ENCODE measurements at regions not wholly inside any gene's neighbourhood (a gene's known extent, or its start where the extent isn't known, plus 50 kb on each side); places are given as distances from the start of the nearest gene placed in this dataset.
A peak's percentile ranks its signal among the peaks of the same experiment; 100 is the strongest.

GRCh38 chr9:3760031-3760430 is 234.2 kb upstream of the RFX3 start:
- Histone ChIP-seq H3K23ac (ENCODE audit: insufficient read length, low read depth, low read length) (no peak overlapping the region), H3K4me2 (ENCODE audit: insufficient read depth, insufficient read length, low read length) (no peak overlapping the region), H2AFZ (ENCODE audit: low read length) (no peak overlapping the region), H3K23me2 (ENCODE audit: insufficient read length, low read depth, low read length, poor library complexity, severe bottlenecking) (no peaks in the 10 kb centered on the region), H3K27ac (ENCODE audit: insufficient read length, low read depth, low read length) (no peak overlapping the region), H2BK15ac (ENCODE audit: low read depth, low read length) (no peak overlapping the region), H2AK5ac (ENCODE audit: insufficient read length, low read length) (no peak overlapping the region), H3K79me1 (ENCODE audit: insufficient read depth, low read depth, low read length, poor library complexity, severe bottlenecking) (no peaks in the 10 kb centered on the region), H4K8ac (replicated peaks; ENCODE audit: insufficient read length, low read depth, low read length) (no peak overlapping the region), H3K18ac (ENCODE audit: insufficient read length, low read depth, low read length) (no peak overlapping the region), H4K5ac (ENCODE audit: insufficient read length, low read depth, low read length) (no peak overlapping the region), H2BK20ac (ENCODE audit: low read depth, low read length, poor library complexity, severe bottlenecking) (no peak overlapping the region), H3K79me2 (ENCODE audit: insufficient read depth, low read length) (no peaks in the 10 kb centered on the region), H2BK5ac (ENCODE audit: insufficient read length, low read length) (no peak overlapping the region), H3K27me3 (ENCODE audit: insufficient read depth, low read length) (no peaks in the 10 kb centered on the region), H3K14ac (ENCODE audit: insufficient read depth, low read length) (no peak overlapping the region), H3K4me1 (ENCODE audit: insufficient read depth, low read length) (no peaks in the 10 kb centered on the region), H3T11ph (ENCODE audit: low read length) (no peak overlapping the region), H2BK120ac (ENCODE audit: low read depth, low read length, poor library complexity, severe bottlenecking) (no peak overlapping the region), H3K56ac (ENCODE audit: insufficient read length, low read depth, low read length) (no peak overlapping the region), H4K91ac (ENCODE audit: insufficient read length, low read depth, low read length) (no peak overlapping the region), H2BK12ac (ENCODE audit: insufficient read length, low read depth, low read length) (no peak overlapping the region), H3K4ac (ENCODE audit: low read depth, low read length) (no peak overlapping the region), H3K9ac (ENCODE audit: extremely low read depth, insufficient read length, low read length) (no peak overlapping the region), H3K9me3 (ENCODE audit: control insufficient read depth, low read depth, low read length) (no peaks in the 10 kb centered on the region), H4K20me1 (ENCODE audit: control insufficient read depth, insufficient read depth, insufficient read length) (no peaks in the 10 kb centered on the region)
- H3K4me3 Mint-ChIP-seq = no peak overlapping the region
- WGBS (ENCODE audit: extremely low coverage, insufficient read length, low lambda C conversion rate) = no CpG with 5 or more reads among the region's 4 CpGs
- no peaks in the 10 kb centered on the region for H3K9me3 Mint-ChIP-seq
- H3K27me3 Mint-ChIP-seq (ENCODE audit: low read depth) = no peaks in the 10 kb centered on the region
- no peak for TF ChIP-seq CTCF (conservative IDR thresholded peaks at IDR 0.05)
- peaks cover 7 to 12% of the 10 kb centered on the region in 2 experiments for H3K4me1 Mint-ChIP-seq
- DNase-seq = no peak
- peaks cover 0 to 7% (median 0%) of the 10 kb centered on the region in 3 experiments; a peak in 2 of 7 replicates for H3K36me3 Mint-ChIP-seq (ENCODE audit: insufficient read depth in 1 of 3, low read depth in 3 of 3)
- peak overlapping the region in 1 of 3 experiments; percentile 14; a peak in 1 of 7 replicates for H3K27ac Mint-ChIP-seq

Data from H9 (cell line).